Astrocyte (in vitro differentiated cells and primary cell): ENCODE measurements at regions not wholly inside any gene's neighbourhood (a gene's known extent, or its start where the extent isn't known, plus 50 kb on each side); places are given as distances from the start of the nearest gene placed in this dataset.

ENCODE experiments used
- DNase-seq: peaks from one replicate; pipeline ENCODE4 v3.0.0-alpha.2; 2010; ENCODE audit warnings: low read depth
- FAIRE-seq: peaks from 2 replicates; lab custom pipeline; 2011; peaks lifted over from hg19 to GRCh38; lab: Jason Lieb, UNC
- H2AFZ ChIP-seq: 2 replicates; pipeline ENCODE4 v1.6.0; 2012; ENCODE audit warnings: low read depth, low read length, inconsistent platforms
- H3K27ac ChIP-seq: 2 replicates; pipeline ENCODE4 v1.5.1; 2011; ENCODE audit warnings: low read depth, low read length, inconsistent platforms
- H3K27me3 ChIP-seq: 2 replicates; pipeline ENCODE4 v1.6.0; 2011; ENCODE audit warnings: low read length, inconsistent platforms; ENCODE audit not compliant: insufficient read depth
- H3K36me3 ChIP-seq: 2 replicates; pipeline ENCODE4 v1.5.1; 2011; ENCODE audit warnings: low read length, inconsistent platforms; ENCODE audit not compliant: insufficient read depth
- H3K4me1 ChIP-seq: 2 replicates; pipeline ENCODE4 v1.5.1; 2011; ENCODE audit warnings: low read length, inconsistent platforms; ENCODE audit not compliant: insufficient read depth
- H3K4me2 ChIP-seq: 2 replicates; pipeline ENCODE4 v1.6.0; 2012; ENCODE audit warnings: low read length, inconsistent platforms
- H3K4me3 ChIP-seq: 2 replicates; pipeline ENCODE4 v1.5.1; 2011; ENCODE audit warnings: low read depth, mild to moderate bottlenecking, low read length, inconsistent platforms; ENCODE audit not compliant: insufficient read depth
- H3K79me2 ChIP-seq: 2 replicates; pipeline ENCODE4 v1.6.0; 2012; ENCODE audit warnings: mild to moderate bottlenecking, low read length, inconsistent platforms; ENCODE audit not compliant: insufficient read depth
- H3K9ac ChIP-seq: 2 replicates; pipeline ENCODE4 v1.6.0; 2012; ENCODE audit warnings: mild to moderate bottlenecking, low read length, inconsistent platforms
- H3K9me3 ChIP-seq: 2 replicates; pipeline ENCODE4 v1.5.1; 2012; ENCODE audit warnings: low read depth, mild to moderate bottlenecking, low read length, inconsistent platforms; ENCODE audit not compliant: insufficient read depth
- H4K20me1 ChIP-seq: 2 replicates; pipeline ENCODE4 v1.6.0; 2012; ENCODE audit warnings: low read length, inconsistent platforms; ENCODE audit not compliant: insufficient read depth
- H3K27ac Mint-ChIP-seq: one replicate; pipeline ENCODE4 v1.8.0; 2021; ENCODE audit warnings: mild to moderate bottlenecking, mixed read lengths; ENCODE audit not compliant: unreplicated experiment
- H3K27me3 Mint-ChIP-seq: one replicate; pipeline ENCODE4 v1.8.0; 2021; ENCODE audit warnings: low read depth, mixed read lengths; ENCODE audit not compliant: unreplicated experiment
- H3K36me3 Mint-ChIP-seq: one replicate; pipeline ENCODE4 v1.8.0; 2021; ENCODE audit warnings: low read depth, mixed read lengths; ENCODE audit not compliant: unreplicated experiment
- H3K4me1 Mint-ChIP-seq: one replicate; pipeline ENCODE4 v1.8.0; 2021; ENCODE audit warnings: low read depth, mixed read lengths; ENCODE audit not compliant: unreplicated experiment
- H3K4me3 Mint-ChIP-seq: one replicate; pipeline ENCODE4 v1.8.0; 2021; ENCODE audit warnings: mild to moderate bottlenecking, moderate library complexity, mixed read lengths; ENCODE audit not compliant: unreplicated experiment
- H3K9me3 Mint-ChIP-seq: one replicate; pipeline ENCODE4 v1.8.0; 2021; ENCODE audit warnings: mild to moderate bottlenecking, mixed read lengths; ENCODE audit not compliant: unreplicated experiment
- EZH2 ChIP-seq: IDR thresholded peaks from 2 replicates; pipeline ENCODE4 v1.6.1; 2012; ENCODE audit warnings: mild to moderate bottlenecking, low read length, inconsistent platforms; ENCODE audit not compliant: insufficient read depth
- TF ChIP-seq, protein P1 (sequence below): IDR thresholded peaks from 2 replicates; pipeline ENCODE4 v1.5.1; 2011; ENCODE audit warnings: low read depth, mild to moderate bottlenecking, inconsistent platforms, low read length, moderate library complexity; ENCODE audit not compliant: insufficient read depth

- Histone ChIP-seq H3K4me1 (no peaks in the 10 kb centered on the region), H2AFZ (no peak overlapping the region), H3K79me2 (no peaks in the 10 kb centered on the region), H3K27me3 (no peaks in the 10 kb centered on the region), H3K4me3 (no peak overlapping the region), H4K20me1 (no peaks in the 10 kb centered on the region), H3K9me3 (no peaks in the 10 kb centered on the region), H3K36me3 (no peaks in the 10 kb centered on the region), H3K27ac (no peak overlapping the region), H3K9ac (no peak overlapping the region), H3K4me2 (no peak overlapping the region)
- TF ChIP-seq EZH2, result no peak
- TF ChIP-seq, protein P1, sequence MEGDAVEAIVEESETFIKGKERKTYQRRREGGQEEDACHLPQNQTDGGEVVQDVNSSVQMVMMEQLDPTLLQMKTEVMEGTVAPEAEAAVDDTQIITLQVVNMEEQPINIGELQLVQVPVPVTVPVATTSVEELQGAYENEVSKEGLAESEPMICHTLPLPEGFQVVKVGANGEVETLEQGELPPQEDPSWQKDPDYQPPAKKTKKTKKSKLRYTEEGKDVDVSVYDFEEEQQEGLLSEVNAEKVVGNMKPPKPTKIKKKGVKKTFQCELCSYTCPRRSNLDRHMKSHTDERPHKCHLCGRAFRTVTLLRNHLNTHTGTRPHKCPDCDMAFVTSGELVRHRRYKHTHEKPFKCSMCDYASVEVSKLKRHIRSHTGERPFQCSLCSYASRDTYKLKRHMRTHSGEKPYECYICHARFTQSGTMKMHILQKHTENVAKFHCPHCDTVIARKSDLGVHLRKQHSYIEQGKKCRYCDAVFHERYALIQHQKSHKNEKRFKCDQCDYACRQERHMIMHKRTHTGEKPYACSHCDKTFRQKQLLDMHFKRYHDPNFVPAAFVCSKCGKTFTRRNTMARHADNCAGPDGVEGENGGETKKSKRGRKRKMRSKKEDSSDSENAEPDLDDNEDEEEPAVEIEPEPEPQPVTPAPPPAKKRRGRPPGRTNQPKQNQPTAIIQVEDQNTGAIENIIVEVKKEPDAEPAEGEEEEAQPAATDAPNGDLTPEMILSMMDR, result no peak
- Mint-ChIP-seq H3K27ac (no peak overlapping the region), H3K27me3 (peaks cover 22% of the 10 kb centered on the region), H3K4me3 (no peak overlapping the region), H3K9me3 (peaks cover 5% of the 10 kb centered on the region), H3K36me3 (no peaks in the 10 kb centered on the region), H3K4me1 (no peaks in the 10 kb centered on the region)
- DNase-seq (peak; percentile 6), FAIRE-seq (no peak)
Measured at GRCh38 chr1:56025942-56026341, 553.4 kb downstream of the PLPP3 start.

- Histone ChIP-seq H4K20me1 (no peaks in the 10 kb centered on the region), H3K36me3 (no peaks in the 10 kb centered on the region), H3K9me3 (no peaks in the 10 kb centered on the region), H3K4me1 (no peaks in the 10 kb centered on the region), H2AFZ (no peak overlapping the region), H3K4me2 (no peak overlapping the region), H3K9ac (no peak overlapping the region), H3K79me2 (no peaks in the 10 kb centered on the region), H3K27me3 (no peaks in the 10 kb centered on the region), H3K4me3 (no peak overlapping the region), H3K27ac (no peak overlapping the region)
- DNase-seq (no peak), FAIRE-seq (no peak)
- Mint-ChIP-seq H3K36me3 (no peaks in the 10 kb centered on the region), H3K27ac (no peak overlapping the region), H3K4me1 (no peaks in the 10 kb centered on the region), H3K27me3 (peaks cover 14% of the 10 kb centered on the region), H3K9me3 (peaks cover 5% of the 10 kb centered on the region), H3K4me3 (no peak overlapping the region)
- TF ChIP-seq, protein P1, result no peak
- no peak for TF ChIP-seq EZH2
Measured at GRCh38 chr1:56024155-56024554, 555.2 kb downstream of the PLPP3 start.

DNA sequence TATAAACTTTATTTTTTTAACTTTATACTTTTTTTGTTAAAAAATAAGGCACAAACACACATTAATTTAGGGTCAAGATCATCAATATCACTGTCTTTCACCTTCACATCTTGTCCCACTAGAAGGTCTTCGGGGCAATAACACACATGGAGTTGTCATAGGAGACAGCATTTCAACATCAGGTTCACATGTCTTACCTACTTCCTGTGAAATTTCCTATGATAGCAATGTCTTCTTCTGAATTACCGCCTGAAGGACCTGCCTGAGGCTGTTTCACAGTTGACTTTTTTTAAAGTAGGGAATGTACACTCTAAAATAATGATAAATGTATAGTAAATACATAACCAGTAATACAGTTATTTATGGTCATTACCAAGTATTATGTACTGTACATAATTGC, 559.4 kb downstream of the PLPP3 start:
- DNase-seq (no peak), FAIRE-seq (no peak)
- Histone ChIP-seq H3K36me3 (no peaks in the 10 kb centered on the region), H3K9ac (no peak overlapping the region), H3K4me3 (no peak overlapping the region), H3K4me2 (no peak overlapping the region), H3K79me2 (no peaks in the 10 kb centered on the region), H4K20me1 (no peaks in the 10 kb centered on the region), H3K27ac (no peak overlapping the region), H2AFZ (no peak overlapping the region), H3K27me3 (no peaks in the 10 kb centered on the region), H3K9me3 (no peaks in the 10 kb centered on the region), H3K4me1 (no peaks in the 10 kb centered on the region)
- H3K4me3 Mint-ChIP-seq, result no peak overlapping the region
- peaks cover 5% of the 10 kb centered on the region for H3K9me3 Mint-ChIP-seq
- H3K27ac Mint-ChIP-seq, result no peak overlapping the region
- TF ChIP-seq, protein P1, result no peak
- TF ChIP-seq EZH2, result no peak
- H3K36me3 Mint-ChIP-seq, result no peaks in the 10 kb centered on the region
- H3K4me1 Mint-ChIP-seq, result peaks cover 3% of the 10 kb centered on the region
- H3K27me3 Mint-ChIP-seq, result peaks cover 9% of the 10 kb centered on the region
